ENCODE measurements at regions not wholly inside any gene's neighbourhood (a gene's known extent, or its start where the extent isn't known, plus 50 kb on each side); places are given as distances from the start of the nearest gene placed in this dataset.
"Not testable (repeated sequence)": the region's sequence is repeated elsewhere in the genome, so short reads cannot be mapped to it uniquely, and the experiment has no call there.

GRCh38 chr6:140217283-140217682 is 842.8 kb upstream of the CITED2 start:
- no peak for DNase-seq

DNA sequence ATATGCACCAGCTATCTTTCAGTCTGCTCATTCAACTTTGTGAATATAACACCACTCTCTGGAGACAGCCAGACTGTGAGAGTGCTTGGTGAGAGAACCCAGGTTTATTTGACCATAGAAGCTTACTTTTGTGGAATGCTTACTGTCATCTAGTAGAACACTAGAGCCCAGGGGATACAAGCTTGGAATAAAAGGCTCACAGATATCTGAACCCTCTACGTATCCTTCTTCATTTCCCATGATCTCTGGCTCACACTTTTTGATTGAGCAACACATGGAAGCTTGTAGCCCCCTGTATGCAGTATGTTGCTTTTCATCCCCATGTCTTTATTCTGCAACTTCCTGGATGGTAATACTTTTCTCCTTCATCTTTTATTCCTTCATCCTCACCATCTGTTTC is 835.3 kb upstream of the CITED2 start:
- Histone ChIP-seq H3K36me3 (no peaks in the 10 kb centered on the region), H3K27me3 (no peaks in the 10 kb centered on the region), H3K4me3 (no peak overlapping the region), H3K9me3 (no peaks in the 10 kb centered on the region; the same call in 1 of the 2 replicates)
- no peak for DNase-seq

More at GRCh38 chr6:140217283-140217682, 842.8 kb upstream of the CITED2 start:
- Histone ChIP-seq H3K4me3 (no peak overlapping the region), H3K9me3 (peaks cover 13% of the 10 kb centered on the region), H3K36me3 (no peaks in the 10 kb centered on the region), H3K27me3 (no peaks in the 10 kb centered on the region)

DNA sequence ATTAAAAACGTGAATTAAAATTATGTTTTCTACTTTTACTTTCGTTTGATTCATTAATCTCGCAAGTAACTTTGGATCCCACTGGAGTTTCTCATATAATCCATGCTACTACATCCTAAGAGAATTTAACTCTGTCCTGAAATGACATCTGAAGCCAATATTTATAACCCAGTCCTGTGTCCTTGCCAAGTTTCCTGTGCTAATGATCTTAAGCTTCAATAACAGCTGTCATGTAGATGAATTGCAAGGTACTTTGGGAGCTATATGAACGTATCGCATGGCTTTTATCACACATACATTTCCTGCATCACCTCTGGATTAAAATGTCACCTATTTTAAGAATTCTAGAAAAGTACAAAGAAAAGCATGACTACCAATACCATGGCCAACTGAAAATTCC is 833.8 kb upstream of the CITED2 start:
- Histone ChIP-seq H3K36me3 (no peaks in the 10 kb centered on the region), H3K4me3 (no peak overlapping the region), H3K9me3 (no peaks in the 10 kb centered on the region), H3K27me3 (no peaks in the 10 kb centered on the region)
- no peak for DNase-seq

DNA sequence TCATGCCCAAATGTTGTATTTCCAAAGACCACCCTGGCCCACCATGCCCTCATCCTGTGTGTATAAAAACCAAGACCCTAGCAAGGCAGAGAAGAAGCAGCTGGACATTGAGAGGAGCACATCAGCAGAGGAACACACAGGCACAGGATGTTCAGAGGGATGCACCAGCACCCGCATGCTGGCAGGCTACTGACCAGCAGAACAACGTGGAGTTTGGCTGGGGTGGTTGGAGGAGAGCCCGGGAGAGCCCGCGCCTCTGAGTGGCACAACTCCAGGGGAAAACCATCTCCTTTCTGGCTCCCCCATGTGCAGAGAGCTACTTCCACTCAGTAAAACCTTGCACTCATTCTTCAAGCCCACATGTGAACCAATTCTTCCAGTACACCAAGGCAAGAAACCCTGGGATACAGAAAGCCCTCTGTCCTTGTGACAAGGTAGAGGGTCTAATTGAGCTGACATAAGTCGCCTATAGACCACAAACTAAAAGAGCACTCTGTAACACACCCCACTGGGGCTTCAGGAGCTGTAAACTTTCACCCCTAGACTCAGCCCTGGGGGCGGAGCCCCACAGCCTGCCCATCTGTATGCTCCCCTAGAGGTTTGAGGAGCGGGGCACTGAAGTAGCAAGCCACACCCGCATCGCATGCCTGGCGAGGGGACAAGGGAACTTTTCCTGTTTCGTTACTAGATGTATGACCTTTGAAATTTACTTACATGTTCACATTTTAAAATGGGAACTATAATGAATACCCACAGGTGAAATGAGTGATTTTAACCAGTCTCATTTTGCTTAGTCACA is 831.5 kb upstream of the CITED2 start:
- Histone ChIP-seq H3K9me3 (peaks cover 4% of the 10 kb centered on the region; the same call in 1 of the 2 replicates), H3K36me3 (no peaks in the 10 kb centered on the region), H3K27me3 (no peaks in the 10 kb centered on the region), H3K4me3 (no peak overlapping the region)
- DNase-seq = peak; percentile 6

- DNase-seq = no peak
- no peak overlapping the region for H3K4me3 ChIP-seq
Observed at GRCh38 chr6:140204154-140204553, 829.7 kb upstream of the CITED2 start.

DNA sequence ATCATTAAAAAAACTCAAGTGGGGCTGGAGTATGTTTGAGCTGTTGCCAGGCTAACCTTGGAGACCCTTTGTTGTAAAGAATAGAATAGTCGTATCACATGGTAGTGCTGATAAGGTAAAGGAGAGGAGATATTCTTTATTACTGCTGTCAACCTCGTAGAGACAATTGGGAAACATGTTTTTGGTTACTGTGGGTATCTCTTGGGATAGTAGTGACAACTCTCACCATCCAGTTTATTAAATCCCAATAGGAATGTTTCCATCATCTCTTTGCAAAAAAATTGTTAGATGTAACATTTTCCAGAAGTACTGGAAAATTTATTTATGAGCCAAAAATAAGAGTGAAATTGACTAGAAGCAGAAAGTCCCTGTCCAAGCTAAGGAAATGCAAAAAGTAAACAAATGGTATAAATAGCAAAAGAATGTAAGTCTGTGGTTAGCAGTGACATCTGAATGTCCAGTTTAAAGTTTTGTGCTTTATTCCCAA is 829.3 kb upstream of the CITED2 start:
- Histone ChIP-seq H3K36me3 (no peaks in the 10 kb centered on the region), H3K4me3 (no peak overlapping the region), H3K27me3 (no peaks in the 10 kb centered on the region), H3K9me3 (peaks cover 4% of the 10 kb centered on the region)
- no peak for DNase-seq

More at GRCh38 chr6:140204154-140204553, 829.7 kb upstream of the CITED2 start:
- peaks cover 4% of the 10 kb centered on the region for H3K9me3 ChIP-seq
- H3K36me3 ChIP-seq = no peaks in the 10 kb centered on the region
- H3K27me3 ChIP-seq = no peaks in the 10 kb centered on the region

GRCh38 chr6:140202964-140203515 is 828.6 kb upstream of the CITED2 start:
- Histone ChIP-seq H3K36me3 (no peaks in the 10 kb centered on the region), H3K4me3 (no peak overlapping the region), H3K9me3 (peaks cover 4% of the 10 kb centered on the region), H3K27me3 (no peaks in the 10 kb centered on the region)
- DNase-seq = no peak

GRCh38 chr6:140201787-140202458 is 827.5 kb upstream of the CITED2 start:
- H3K4me3 ChIP-seq = no peak overlapping the region
- H3K9me3 ChIP-seq = peaks cover 4% of the 10 kb centered on the region
- DNase-seq = no peak
- H3K36me3 ChIP-seq = no peaks in the 10 kb centered on the region
- H3K27me3 ChIP-seq = no peaks in the 10 kb centered on the region

GRCh38 chr6:140193269-140193668 is 818.8 kb upstream of the CITED2 start:
- no peak for DNase-seq
- H3K4me3 ChIP-seq = no peak overlapping the region
- no peaks in the 10 kb centered on the region for H3K27me3 ChIP-seq
- H3K9me3 ChIP-seq = no peaks in the 10 kb centered on the region; the same call in 1 of the 2 replicates
- H3K36me3 ChIP-seq = no peaks in the 10 kb centered on the region

- Histone ChIP-seq H3K4me3 (no peak overlapping the region), H3K36me3 (no peaks in the 10 kb centered on the region), H3K9me3 (peaks cover 1% of the 10 kb centered on the region), H3K27me3 (no peaks in the 10 kb centered on the region)
- no peak for DNase-seq
Observed at GRCh38 chr6:140192018-140192417, 817.6 kb upstream of the CITED2 start.

- not testable (repeated sequence) for H3K27me3 ChIP-seq, H3K4me3 ChIP-seq, DNase-seq, H3K36me3 ChIP-seq, H3K9me3 ChIP-seq
Observed at GRCh38 chr6:140189263-140189662, 814.8 kb upstream of the CITED2 start.

DNA sequence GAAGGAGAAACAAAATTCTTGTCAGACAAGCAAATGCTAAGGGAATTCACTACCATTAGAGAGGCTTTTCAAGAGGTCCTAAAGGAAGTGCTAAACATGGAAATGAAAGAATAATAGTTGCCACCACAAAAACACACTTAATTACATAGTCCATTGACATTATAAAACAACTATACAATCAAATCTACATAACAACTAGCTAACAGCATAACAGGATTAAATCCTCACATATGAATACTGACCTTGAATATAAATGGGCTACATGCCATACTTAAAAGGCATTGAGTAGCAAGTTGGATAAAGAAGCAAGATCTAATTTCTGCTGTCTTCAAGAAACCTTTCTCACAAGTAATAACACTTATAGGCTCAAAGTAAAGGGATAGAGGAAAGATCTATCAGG is 811.5 kb upstream of the CITED2 start:
- Histone ChIP-seq H3K4me3 (no peak overlapping the region), H3K36me3 (no peaks in the 10 kb centered on the region), H3K9me3 (peaks cover 5% of the 10 kb centered on the region), H3K27me3 (no peaks in the 10 kb centered on the region)
- no peak for DNase-seq

DNA sequence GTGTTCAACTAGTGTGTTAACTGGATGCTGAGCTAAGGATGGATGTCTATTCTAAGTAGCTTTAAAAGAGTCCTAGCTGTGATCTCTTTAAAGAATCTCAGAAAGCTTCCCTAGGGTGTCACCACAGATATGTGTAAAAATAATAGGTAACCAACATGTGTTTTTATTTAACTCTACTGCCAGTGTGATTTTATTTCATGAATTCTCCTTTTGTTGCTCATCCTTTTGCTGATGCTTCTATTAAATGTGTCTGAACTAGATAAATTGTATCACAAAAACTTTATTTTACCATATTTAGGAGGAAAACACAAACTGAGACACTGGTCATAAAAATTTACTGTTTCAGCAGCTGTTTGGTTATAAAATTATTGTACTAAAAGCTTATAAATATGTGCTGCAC is 809.4 kb upstream of the CITED2 start:
- no peak for DNase-seq
- H3K27me3 ChIP-seq = no peaks in the 10 kb centered on the region
- no peaks in the 10 kb centered on the region for H3K36me3 ChIP-seq
- H3K9me3 ChIP-seq = peaks cover 5% of the 10 kb centered on the region
- H3K4me3 ChIP-seq = no peak overlapping the region

DNA sequence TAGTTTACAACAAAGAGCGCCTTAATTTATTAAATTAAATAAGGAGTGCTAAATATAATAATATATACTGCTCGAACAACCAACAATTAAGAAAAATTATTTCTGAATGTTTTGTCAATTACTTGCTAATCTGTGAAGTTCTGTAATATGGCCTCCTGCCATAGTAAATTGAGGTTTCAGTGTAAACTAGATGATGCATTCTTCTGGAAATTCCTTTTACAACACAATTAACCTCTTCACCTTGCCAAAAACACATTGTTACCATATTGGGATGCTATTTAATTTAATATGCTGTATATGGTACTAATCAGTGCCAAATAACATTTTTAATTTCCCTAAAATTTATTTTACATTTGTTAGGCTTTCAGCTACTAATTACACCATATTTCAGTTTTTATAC is 808.4 kb upstream of the CITED2 start:
- H3K4me3 ChIP-seq = no peak overlapping the region
- no peaks in the 10 kb centered on the region for H3K27me3 ChIP-seq
- no peak for DNase-seq
- peaks cover 5% of the 10 kb centered on the region for H3K9me3 ChIP-seq
- no peaks in the 10 kb centered on the region for H3K36me3 ChIP-seq

DNA sequence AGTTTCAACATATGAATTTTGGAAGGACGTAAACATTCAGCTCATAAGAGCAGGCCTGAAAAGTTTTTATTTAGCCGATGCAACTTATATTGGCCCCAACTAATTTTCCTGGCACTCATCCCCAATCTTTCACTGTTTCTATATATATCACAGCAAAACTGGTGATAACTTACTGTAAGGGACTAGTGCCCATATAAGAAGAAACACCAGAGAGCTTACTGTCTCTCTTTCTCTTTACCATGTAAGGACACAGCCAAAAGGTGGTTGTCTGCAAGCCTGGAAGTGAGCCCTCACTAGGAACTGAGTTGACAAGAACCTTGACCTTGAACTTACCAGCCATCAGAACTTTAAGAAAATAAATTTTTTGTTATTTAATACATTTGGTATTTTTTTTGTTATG is 807.4 kb upstream of the CITED2 start:
- no peak for DNase-seq
- H3K4me3 ChIP-seq = no peak overlapping the region
- no peaks in the 10 kb centered on the region for H3K36me3 ChIP-seq
- H3K9me3 ChIP-seq = peaks cover 3% of the 10 kb centered on the region; the same call in 1 of the 2 replicates
- H3K27me3 ChIP-seq = no peaks in the 10 kb centered on the region

DNA sequence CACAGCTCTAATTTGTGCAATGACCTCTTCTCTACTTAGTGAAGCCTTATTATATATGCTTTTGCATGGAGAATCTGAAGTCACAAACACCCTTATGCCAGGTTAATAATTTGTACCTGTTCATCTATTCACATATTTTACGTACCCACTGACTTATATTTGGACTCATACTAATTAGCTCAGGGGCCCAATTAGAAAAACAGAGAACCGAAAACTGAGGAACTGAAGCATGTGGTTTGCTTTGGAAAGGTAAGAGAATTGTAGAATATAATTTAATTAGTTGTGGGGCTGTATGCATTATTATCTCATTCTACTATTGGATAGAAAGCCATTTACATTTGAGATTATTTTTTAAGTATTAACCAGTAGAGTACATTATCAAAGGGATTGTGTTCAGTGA is 805.9 kb upstream of the CITED2 start:
- Histone ChIP-seq H3K4me3 (no peak overlapping the region), H3K27me3 (no peaks in the 10 kb centered on the region), H3K36me3 (no peaks in the 10 kb centered on the region), H3K9me3 (peaks cover 2% of the 10 kb centered on the region; the same call in 1 of the 2 replicates)
- no peak for DNase-seq

DNA sequence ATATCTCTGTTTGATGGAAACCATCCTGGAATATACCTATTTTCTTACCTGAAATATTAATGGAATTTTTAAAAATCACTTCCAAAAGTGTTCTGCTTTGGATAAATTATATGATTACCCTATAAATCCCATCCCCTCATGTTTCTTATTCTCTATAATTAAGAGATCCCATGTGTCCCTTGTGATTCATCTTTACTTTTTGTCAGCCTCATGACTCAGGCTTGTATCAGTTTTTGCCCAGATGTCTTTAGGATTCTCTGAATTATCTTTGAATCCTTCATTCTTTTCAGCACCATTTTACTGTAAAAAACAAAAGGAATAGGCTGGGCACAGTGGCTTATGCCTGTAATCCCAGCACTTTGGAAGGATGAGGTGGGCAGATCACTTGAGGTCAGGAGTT is 804.5 kb upstream of the CITED2 start:
- H3K4me3 ChIP-seq = no peak overlapping the region
- DNase-seq = peak; percentile 5
- H3K36me3 ChIP-seq = no peaks in the 10 kb centered on the region
- no peaks in the 10 kb centered on the region for H3K27me3 ChIP-seq
- H3K9me3 ChIP-seq = peaks cover 2% of the 10 kb centered on the region; the same call in 1 of the 2 replicates
